PC-3 (cell line): ENCODE measurements at regions not wholly inside any gene's neighbourhood (a gene's known extent, or its start where the extent isn't known, plus 50 kb on each side); places are given as distances from the start of the nearest gene placed in this dataset.

Experiments used
- EZH2 ChIP-seq: fragments of 300-600 bp; sonication (generic); IDR thresholded peaks from one replicate; pipeline ENCODE4 v1.6.1; 2017; ENCODE audit warnings: antibody characterized with exemption, mild to moderate bottlenecking, low read length; ENCODE audit not compliant: unreplicated experiment
- EZH2phosphoT487 ChIP-seq: fragments of 300-600 bp; sonication (generic); IDR thresholded peaks from 2 replicates; pipeline ENCODE4 v1.6.1; 2018; ENCODE audit warnings: mild to moderate bottlenecking, antibody characterized with exemption, low read length, borderline replicate concordance
- TF ChIP-seq, protein P1 (sequence below): fragments of 300-600 bp; sonication (generic); conservative IDR thresholded peaks from 2 replicates; pipeline ENCODE4 v1.5.1; 2017; ENCODE audit warnings: antibody characterized with exemption, low read depth, mild to moderate bottlenecking, low read length

DNA sequence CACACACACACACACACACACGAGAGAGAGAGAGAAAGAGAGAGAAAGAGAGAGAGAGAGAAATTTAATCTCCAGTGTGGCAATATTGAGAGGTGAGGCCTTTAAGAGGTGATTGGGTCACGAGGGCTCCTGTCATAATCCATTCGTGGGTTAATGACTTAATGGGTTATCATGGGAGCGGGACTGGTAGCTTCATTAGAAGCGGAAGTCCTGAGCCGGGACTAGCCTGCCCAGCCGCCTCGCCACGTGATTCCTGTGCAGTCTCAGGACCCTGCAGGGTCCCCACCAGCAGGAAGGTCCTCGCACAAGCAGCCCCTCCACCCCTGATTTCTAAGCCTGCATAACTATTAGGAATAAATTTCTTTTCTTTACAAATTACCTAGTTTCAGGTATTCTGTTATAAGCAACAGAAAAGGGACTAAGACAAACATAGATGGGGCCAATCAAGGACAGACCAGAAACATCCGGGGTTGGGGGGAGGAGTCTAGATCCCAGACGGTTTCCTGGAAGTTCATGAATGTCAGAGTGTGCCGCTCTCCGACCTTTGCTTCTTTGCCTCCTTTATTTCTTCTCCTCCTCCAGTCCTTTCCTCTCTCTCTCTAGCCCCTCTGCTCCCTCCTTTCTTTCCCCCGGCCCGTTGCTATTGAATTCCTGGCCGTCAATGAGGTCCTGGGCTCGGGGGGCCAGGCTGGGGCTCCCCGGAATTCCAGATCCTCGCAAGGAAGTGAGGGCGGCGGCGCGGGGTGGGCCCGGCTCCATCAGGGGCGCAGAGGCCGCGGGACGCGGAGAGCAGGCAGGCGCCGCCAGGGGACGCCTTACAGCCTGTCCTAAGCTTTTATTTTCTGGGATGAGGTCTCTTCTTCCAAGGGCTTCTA, 146.8 kb downstream of the CYP26A1 start:
- TF ChIP-seq, protein P1, sequence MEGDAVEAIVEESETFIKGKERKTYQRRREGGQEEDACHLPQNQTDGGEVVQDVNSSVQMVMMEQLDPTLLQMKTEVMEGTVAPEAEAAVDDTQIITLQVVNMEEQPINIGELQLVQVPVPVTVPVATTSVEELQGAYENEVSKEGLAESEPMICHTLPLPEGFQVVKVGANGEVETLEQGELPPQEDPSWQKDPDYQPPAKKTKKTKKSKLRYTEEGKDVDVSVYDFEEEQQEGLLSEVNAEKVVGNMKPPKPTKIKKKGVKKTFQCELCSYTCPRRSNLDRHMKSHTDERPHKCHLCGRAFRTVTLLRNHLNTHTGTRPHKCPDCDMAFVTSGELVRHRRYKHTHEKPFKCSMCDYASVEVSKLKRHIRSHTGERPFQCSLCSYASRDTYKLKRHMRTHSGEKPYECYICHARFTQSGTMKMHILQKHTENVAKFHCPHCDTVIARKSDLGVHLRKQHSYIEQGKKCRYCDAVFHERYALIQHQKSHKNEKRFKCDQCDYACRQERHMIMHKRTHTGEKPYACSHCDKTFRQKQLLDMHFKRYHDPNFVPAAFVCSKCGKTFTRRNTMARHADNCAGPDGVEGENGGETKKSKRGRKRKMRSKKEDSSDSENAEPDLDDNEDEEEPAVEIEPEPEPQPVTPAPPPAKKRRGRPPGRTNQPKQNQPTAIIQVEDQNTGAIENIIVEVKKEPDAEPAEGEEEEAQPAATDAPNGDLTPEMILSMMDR, result no peak
- TF ChIP-seq EZH2 (no peak), EZH2phosphoT487 (no peak)
